B cell (primary cell): ENCODE measurements at regions not wholly inside any gene's neighbourhood (a gene's known extent, or its start where the extent isn't known, plus 50 kb on each side); places are given as distances from the start of the nearest gene placed in this dataset.

Experiments used
- CTCF ChIP-seq: fragments of 200-600 bp; IDR thresholded peaks from one replicate; pipeline ENCODE4 v1.8.0; 2022; ENCODE audit warnings: antibody characterized with exemption, mild to moderate bottlenecking
- EZH2 ChIP-seq: IDR thresholded peaks from 2 replicates; pipeline ENCODE4 v1.6.1; 2012; ENCODE audit warnings: borderline replicate concordance, low read depth, mild to moderate bottlenecking, moderate library complexity, low read length; ENCODE audit not compliant: insufficient read depth, poor library complexity, severe bottlenecking

DNA sequence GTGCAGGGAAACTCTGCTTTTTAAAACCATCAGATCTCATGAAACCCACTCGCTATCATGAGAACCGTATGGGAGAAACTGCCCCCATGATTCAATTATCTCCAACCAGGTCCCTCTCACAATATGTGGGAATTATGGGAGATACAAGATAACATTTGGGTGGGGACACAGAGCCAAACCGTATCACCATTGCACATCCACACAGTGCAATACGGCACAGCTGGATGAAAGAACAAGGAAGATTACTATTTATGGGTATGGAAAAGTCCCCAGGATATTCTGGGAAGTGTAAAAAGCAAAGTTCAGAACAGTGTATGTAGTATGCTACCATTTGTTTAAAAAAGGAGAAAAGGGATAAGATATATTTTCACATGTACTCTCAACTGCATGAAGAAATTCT lies 290.1 kb downstream of the PIK3C3 start:
- TF ChIP-seq CTCF (no peak), EZH2 (no peak)
